ENCODE measurements at regions not wholly inside any gene's neighbourhood (a gene's known extent, or its start where the extent isn't known, plus 50 kb on each side); places are given as distances from the start of the nearest gene placed in this dataset.

DNA sequence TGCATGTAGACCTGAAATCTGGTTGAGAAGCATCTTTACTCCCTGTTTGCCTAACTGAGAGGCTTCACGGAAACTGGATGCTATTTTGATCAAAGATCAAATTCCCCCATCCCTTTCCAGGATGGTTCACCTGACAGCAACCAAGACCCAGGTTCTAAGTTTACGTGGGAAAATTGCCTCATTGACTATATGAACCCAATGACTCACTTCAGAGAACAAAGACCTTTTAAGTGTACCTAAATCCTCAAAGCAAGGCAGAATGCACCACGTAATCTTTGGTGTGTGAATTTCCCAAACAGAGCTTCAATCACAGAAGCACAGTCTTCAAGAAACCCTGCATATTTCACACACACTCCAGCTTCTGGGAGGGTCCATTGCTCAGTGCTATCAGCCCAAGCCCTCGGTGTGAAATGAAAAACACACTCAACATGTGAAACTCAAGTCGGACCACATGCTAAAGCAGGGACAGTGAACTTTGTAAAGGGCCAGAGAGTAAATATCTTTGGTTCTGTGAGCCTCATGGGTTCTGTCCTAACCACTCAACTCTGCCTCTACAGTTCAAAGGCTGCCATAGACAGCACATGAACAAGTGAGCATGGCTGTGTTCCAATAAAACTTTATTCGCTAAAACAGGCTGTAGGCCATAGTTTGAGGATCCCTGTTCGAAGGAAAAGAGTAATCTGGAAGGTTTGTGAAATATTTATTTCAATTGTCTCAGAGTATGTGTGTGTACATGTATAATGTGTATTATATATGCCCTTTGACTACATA is 275.6 kb upstream of the FOXK1 start:
- no peak overlapping the region for H3K27ac Mint-ChIP-seq
- no peaks in the 10 kb centered on the region for H3K36me3 Mint-ChIP-seq (ENCODE audit: low read depth)
- no peaks in the 10 kb centered on the region for H3K4me1 Mint-ChIP-seq (ENCODE audit: low read depth)
- H3K9me3 Mint-ChIP-seq, result peaks cover 4% of the 10 kb centered on the region
- no peak for DNase-seq (ENCODE audit: low spot score)
- no peaks in the 10 kb centered on the region for H3K27me3 Mint-ChIP-seq (ENCODE audit: low read depth)
- H3K4me3 Mint-ChIP-seq, result no peak overlapping the region

DNA sequence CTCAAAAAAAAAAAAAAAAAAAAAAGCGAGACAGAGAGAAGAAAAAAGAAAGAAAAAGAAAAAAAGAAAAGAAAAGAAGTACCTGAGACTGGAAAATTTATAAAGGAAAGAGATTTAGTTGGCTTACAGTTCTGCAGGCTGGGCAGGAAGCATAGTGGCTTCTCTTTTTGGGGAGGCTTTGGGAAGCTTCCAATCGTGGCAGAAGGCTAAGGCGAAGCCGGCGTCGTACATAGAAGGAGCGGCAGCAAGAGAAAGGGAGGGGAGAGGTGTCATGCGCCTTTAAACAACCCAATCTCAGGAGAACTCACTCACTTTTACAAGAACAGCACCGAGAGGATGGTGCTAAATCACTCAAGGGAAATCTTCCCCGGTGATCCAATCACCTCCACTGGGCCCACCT is 272.1 kb upstream of the FOXK1 start:
- Mint-ChIP-seq H3K27ac (no peak overlapping the region), H3K4me3 (no peak overlapping the region), H3K27me3 (ENCODE audit: low read depth) (no peaks in the 10 kb centered on the region), H3K4me1 (ENCODE audit: low read depth) (no peaks in the 10 kb centered on the region), H3K36me3 (ENCODE audit: low read depth) (no peaks in the 10 kb centered on the region), H3K9me3 (peaks cover 10% of the 10 kb centered on the region)
- no peak for DNase-seq (ENCODE audit: low spot score)

DNA sequence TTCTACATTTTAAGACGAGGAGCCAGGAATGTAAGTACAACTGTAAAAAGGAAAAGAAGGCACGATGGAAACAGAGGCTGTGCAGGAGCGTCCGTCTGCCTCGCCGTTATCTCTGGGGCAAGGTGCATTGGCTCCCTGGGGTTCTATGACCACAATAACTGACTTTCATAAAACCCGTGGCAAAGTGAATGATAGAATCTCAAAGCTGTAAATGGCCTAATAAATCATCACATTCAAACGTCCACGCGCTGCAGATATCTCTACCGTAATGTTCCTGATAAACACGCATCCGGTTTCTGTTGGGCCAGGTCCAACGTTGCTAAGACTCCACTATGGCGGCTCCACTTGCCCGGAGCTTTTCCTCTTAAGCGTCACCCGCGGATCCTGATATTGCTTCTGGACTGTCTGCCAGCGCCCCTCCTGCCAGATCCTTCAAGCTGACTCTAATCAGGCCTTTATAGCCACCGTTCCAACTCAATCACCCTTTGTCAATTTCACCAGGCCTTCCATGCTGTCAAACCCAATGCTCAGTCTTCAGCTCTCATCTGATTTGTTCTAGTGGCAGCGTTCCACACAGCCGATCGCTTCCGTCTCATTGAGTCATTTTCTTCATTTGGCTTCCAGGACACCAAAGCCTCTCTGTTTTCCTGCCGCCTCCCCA is 265.6 kb upstream of the FOXK1 start:
- no peak for DNase-seq (ENCODE audit: low spot score)
- Mint-ChIP-seq H3K9me3 (peaks cover 33% of the 10 kb centered on the region), H3K4me3 (peak overlapping the region; percentile 55), H3K4me1 (ENCODE audit: low read depth) (no peaks in the 10 kb centered on the region), H3K27ac (no peak overlapping the region), H3K27me3 (ENCODE audit: low read depth) (no peaks in the 10 kb centered on the region), H3K36me3 (ENCODE audit: low read depth) (no peaks in the 10 kb centered on the region)

DNA sequence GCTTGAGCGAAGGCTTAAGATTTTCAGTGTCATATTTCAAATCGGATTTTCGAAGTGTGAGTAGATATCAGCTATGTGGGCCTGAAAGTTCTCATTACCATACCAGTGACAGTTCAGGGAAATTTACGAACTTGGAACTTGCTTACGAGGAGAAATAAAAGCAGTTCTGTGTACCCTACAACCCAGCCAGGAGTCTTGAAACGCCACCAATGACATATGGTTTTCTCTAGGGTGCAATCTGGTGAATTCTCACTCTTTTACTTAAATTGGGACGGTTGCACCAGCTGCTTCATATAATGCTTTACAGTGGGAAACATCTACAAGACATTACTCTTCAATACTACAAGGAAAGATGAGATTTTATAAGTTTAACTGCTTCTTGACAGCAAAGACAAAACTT is 253.6 kb upstream of the FOXK1 start:
- no peak overlapping the region for H3K27ac Mint-ChIP-seq
- H3K4me3 Mint-ChIP-seq, result no peak overlapping the region
- no peaks in the 10 kb centered on the region for H3K4me1 Mint-ChIP-seq (ENCODE audit: low read depth)
- no peak for DNase-seq (ENCODE audit: low spot score)
- no peaks in the 10 kb centered on the region for H3K27me3 Mint-ChIP-seq (ENCODE audit: low read depth)
- H3K36me3 Mint-ChIP-seq (ENCODE audit: low read depth), result no peaks in the 10 kb centered on the region
- peaks cover 21% of the 10 kb centered on the region for H3K9me3 Mint-ChIP-seq

DNA sequence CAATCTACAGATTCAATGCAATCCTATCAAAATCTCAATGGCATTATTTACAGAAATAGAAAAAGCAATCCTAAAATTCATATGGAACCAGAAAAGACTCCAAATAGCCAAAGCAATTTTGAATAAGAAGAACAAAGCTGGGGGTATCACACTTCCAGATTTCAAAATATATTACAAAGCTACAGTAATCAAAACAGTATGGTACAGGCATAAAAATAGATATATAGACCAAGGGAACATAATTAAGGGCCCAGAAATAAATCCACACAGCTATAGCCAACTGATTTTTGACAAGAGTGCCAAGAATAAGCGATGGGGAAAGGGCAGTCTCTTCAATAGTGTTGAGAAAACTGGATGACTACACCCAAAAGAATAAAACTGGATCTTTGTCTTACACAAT is 251.9 kb upstream of the FOXK1 start:
- H3K4me3 Mint-ChIP-seq, result no peak overlapping the region
- no peak overlapping the region for H3K27ac Mint-ChIP-seq
- no peaks in the 10 kb centered on the region for H3K36me3 Mint-ChIP-seq (ENCODE audit: low read depth)
- no peak for DNase-seq (ENCODE audit: low spot score)
- peaks cover 19% of the 10 kb centered on the region for H3K9me3 Mint-ChIP-seq
- no peaks in the 10 kb centered on the region for H3K27me3 Mint-ChIP-seq (ENCODE audit: low read depth)
- H3K4me1 Mint-ChIP-seq (ENCODE audit: low read depth), result no peaks in the 10 kb centered on the region

DNA sequence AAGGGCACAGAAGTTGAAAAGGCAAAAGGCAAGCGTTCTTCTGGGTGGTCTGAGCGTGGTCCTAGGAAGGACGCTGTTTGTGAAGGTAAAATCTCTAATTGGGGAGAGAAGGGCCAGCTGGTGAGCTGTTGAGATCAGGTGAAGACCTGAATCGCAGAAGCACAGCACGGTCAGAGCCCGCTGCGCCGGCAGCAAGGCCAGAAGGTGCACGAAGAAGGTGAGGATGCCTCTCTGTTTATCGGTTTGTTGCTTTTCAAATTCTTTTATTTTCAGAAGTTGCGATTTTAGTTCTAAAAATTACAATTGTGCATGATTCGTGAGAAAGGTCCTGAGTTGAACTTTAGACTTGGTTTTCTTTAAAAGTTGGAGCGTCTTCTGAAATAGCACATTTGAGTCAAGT is 247.8 kb upstream of the FOXK1 start:
- no peak for DNase-seq (ENCODE audit: low spot score)
- no peak overlapping the region for H3K27ac Mint-ChIP-seq
- H3K4me1 Mint-ChIP-seq (ENCODE audit: low read depth), result no peaks in the 10 kb centered on the region
- H3K36me3 Mint-ChIP-seq (ENCODE audit: low read depth), result no peaks in the 10 kb centered on the region
- H3K27me3 Mint-ChIP-seq (ENCODE audit: low read depth), result no peaks in the 10 kb centered on the region
- peaks cover 9% of the 10 kb centered on the region for H3K9me3 Mint-ChIP-seq
- H3K4me3 Mint-ChIP-seq, result no peak overlapping the region

DNA sequence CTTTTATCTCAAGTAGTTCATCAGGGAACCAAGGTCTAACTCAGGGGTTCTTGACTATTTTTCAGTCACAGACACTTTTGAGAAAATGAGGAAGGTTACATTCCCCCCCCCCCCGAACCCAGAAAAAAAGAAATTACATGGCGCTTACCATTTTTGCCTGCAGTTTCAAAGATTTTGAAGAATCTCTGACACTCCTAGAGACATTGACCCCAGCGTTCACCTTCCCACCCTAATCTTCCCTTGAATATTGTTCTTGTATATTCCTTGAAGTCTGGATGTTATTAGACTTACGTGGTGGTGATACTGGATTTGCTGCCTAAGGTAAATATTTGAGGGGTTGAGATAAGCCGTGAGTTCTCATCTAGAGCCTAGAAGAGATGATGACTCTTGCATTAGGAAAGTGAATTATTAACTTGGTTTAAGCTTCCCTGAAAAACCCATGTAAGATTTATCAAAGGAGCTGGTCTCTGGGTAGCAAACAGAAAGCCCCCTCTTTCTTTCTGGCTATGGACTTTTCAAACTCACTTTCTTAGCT is 245.7 kb upstream of the FOXK1 start:
- Mint-ChIP-seq H3K27ac (no peak overlapping the region), H3K9me3 (peaks cover 5% of the 10 kb centered on the region), H3K27me3 (ENCODE audit: low read depth) (no peaks in the 10 kb centered on the region), H3K36me3 (ENCODE audit: low read depth) (no peaks in the 10 kb centered on the region), H3K4me3 (no peak overlapping the region), H3K4me1 (ENCODE audit: low read depth) (no peaks in the 10 kb centered on the region)
- no peak for DNase-seq (ENCODE audit: low spot score)

DNA sequence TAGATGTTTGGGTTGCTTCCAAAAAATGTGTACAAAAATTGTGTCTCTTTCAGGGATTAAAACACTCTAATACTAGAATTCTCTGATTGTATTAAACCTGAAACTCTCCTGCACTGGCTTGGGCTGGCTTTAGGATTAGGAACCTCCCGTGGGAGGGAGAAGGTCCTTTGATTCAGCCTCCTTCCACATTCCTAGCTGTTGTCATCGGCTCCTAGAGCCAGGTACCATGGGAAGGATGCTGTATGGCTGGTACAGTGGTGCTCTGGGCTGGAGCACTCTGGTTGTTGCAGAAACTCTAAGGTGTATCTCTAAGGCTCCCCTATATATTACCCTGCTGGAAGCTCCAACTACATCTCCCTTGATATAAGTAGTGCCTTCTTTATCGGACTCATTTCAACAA is 245.2 kb upstream of the FOXK1 start:
- Mint-ChIP-seq H3K9me3 (peaks cover 2% of the 10 kb centered on the region), H3K4me1 (ENCODE audit: low read depth) (no peaks in the 10 kb centered on the region), H3K4me3 (no peak overlapping the region), H3K27me3 (ENCODE audit: low read depth) (no peaks in the 10 kb centered on the region), H3K36me3 (ENCODE audit: low read depth) (no peaks in the 10 kb centered on the region), H3K27ac (no peak overlapping the region)
- DNase-seq (ENCODE audit: low spot score), result no peak

DNA sequence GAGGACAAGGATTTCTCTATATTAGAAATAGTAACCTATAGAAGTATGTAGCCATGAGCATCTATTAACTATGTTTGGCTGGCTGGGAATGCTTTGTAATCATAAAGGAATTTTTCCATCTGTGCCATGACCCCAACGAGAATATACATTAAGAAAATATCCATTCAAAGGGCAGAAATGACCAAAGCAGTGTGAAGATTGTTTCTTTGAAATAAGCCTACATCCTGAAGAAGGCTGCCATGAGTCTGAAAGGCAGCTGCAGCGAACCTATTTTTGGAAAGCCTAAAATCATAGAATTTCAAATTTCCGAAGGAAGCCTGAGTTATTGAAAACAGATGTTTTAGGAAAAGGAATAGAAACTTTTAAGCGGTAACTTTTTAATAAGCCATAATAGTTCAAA is 244.2 kb upstream of the FOXK1 start:
- Mint-ChIP-seq H3K27me3 (ENCODE audit: low read depth) (no peaks in the 10 kb centered on the region), H3K9me3 (no peaks in the 10 kb centered on the region), H3K36me3 (ENCODE audit: low read depth) (no peaks in the 10 kb centered on the region), H3K27ac (no peak overlapping the region), H3K4me1 (ENCODE audit: low read depth) (no peaks in the 10 kb centered on the region), H3K4me3 (no peak overlapping the region)
- DNase-seq (ENCODE audit: low spot score), result no peak

DNA sequence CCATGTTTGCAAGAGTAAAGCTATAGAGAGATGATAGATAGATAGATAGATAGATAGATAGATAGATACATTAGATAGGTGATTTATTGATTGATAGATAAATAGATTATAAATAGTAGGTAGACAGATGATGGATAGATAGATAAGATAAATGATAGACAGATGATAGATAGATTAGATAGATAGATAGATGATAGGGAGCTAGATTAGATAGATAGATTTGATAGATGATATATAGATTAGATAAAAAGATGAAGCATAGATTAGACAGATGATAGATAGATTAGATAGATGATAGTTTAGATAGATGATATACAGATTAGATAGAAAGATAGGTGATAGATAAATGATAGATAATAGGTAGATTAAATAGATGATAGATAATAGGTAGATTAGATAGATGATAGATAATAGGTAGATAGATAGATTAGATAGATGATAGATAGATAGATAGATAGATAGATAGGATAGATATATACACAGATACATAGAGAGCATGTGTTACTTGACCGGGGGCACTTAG is 243.3 kb upstream of the FOXK1 start:
- no peaks in the 10 kb centered on the region for H3K4me1 Mint-ChIP-seq (ENCODE audit: low read depth)
- no peaks in the 10 kb centered on the region for H3K27me3 Mint-ChIP-seq (ENCODE audit: low read depth)
- DNase-seq (ENCODE audit: low spot score), result no peak
- no peak overlapping the region for H3K4me3 Mint-ChIP-seq
- peaks cover 1% of the 10 kb centered on the region for H3K9me3 Mint-ChIP-seq
- no peak overlapping the region for H3K27ac Mint-ChIP-seq
- H3K36me3 Mint-ChIP-seq (ENCODE audit: low read depth), result no peaks in the 10 kb centered on the region

DNA sequence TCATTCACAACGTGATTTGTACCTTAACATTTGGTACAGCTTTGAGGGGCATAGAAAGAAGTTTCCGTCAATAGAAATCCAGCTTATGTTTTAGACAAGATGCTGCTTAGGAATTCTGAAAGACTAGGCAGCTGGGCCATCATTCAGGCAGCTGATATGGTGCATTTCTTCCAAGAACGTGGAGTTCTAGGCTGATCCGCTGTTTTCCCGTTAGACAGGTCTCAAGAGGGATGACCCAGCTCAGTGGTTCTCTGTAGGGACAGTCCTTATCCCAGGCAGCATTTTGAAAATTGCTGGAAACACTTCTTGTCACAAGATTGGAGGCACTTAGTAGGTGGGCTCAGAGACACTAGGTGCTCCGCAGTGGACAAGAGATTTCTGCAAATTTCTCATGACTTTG is 242.7 kb upstream of the FOXK1 start:
- Mint-ChIP-seq H3K27me3 (ENCODE audit: low read depth) (no peaks in the 10 kb centered on the region), H3K4me1 (ENCODE audit: low read depth) (no peaks in the 10 kb centered on the region), H3K9me3 (peaks cover 5% of the 10 kb centered on the region)

DNA sequence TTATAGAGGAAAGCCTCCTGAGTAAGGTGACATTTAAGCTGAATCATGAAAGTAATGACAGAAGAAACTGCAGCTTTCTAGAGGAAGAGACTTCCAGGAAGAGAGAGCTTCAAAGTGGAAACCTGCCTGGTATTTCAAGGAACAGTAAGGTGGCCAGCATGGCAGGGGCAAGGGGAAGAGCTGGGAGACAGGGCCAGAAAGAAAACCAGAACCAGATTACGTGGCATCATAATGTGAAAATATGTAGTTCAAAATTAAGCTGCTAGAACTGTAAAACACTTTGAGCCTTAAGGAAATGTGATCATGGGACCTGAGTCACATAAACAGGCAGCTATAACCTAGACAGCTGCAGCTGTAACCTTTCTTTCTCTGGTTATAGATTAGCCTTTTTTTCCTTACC is 238.0 kb upstream of the FOXK1 start:
- Mint-ChIP-seq H3K36me3 (ENCODE audit: low read depth) (no peaks in the 10 kb centered on the region), H3K4me1 (ENCODE audit: low read depth) (no peaks in the 10 kb centered on the region), H3K9me3 (peaks cover 27% of the 10 kb centered on the region), H3K27me3 (ENCODE audit: low read depth) (no peaks in the 10 kb centered on the region), H3K27ac (no peak overlapping the region), H3K4me3 (no peak overlapping the region)
- DNase-seq (ENCODE audit: low spot score), result no peak

More for the DNA sequence above, 242.7 kb upstream of the FOXK1 start:
- Mint-ChIP-seq H3K27ac (no peak overlapping the region), H3K4me3 (no peak overlapping the region), H3K36me3 (ENCODE audit: low read depth) (no peaks in the 10 kb centered on the region)
- no peak for DNase-seq (ENCODE audit: low spot score)

DNA sequence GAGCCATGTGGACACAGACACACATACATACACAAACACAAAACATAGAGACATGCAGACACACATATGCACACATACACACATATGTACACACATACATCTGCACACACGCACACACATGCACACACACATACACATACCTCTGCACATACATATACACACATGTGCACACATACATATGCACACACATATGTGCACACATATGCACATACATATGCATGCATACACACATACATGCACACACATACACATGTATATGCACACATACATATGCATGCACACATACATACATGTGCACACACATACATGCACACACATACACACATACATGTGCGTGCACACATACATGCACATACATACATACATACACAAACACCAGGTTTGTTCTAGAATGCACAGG is 236.3 kb upstream of the FOXK1 start:
- no peak overlapping the region for H3K4me3 Mint-ChIP-seq
- no peak overlapping the region for H3K27ac Mint-ChIP-seq
- H3K27me3 Mint-ChIP-seq (ENCODE audit: low read depth), result no peaks in the 10 kb centered on the region
- H3K36me3 Mint-ChIP-seq (ENCODE audit: low read depth), result no peaks in the 10 kb centered on the region
- H3K4me1 Mint-ChIP-seq (ENCODE audit: low read depth), result no peaks in the 10 kb centered on the region
- peaks cover 27% of the 10 kb centered on the region for H3K9me3 Mint-ChIP-seq
- DNase-seq (ENCODE audit: low spot score), result no peak

DNA sequence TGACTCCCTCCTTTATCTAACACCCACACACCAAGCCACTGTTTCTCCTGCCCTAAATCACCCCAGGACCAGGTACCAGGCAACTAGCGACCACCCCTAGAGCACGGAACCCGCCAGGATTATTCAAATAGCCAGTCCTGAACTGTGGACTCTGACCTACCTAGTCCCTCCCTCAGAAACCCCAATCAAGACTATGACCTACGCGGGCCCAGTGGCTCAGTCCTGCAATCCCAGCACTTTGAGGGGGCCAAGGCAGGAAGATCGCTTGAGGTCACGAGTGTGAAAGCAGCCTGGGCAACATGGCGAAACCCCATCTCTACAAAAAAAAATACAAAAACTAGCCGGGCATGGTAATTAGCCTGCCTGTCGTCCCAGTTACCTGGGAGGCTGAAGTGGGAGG is 232.8 kb upstream of the FOXK1 start:
- Mint-ChIP-seq H3K27ac (no peak overlapping the region), H3K4me3 (no peak overlapping the region), H3K9me3 (peaks cover 25% of the 10 kb centered on the region), H3K36me3 (ENCODE audit: low read depth) (no peaks in the 10 kb centered on the region), H3K27me3 (ENCODE audit: low read depth) (no peaks in the 10 kb centered on the region), H3K4me1 (ENCODE audit: low read depth) (no peaks in the 10 kb centered on the region)
- DNase-seq (ENCODE audit: low spot score), result no peak
